ENCODE measurements at regions not wholly inside any gene's neighbourhood (a gene's known extent, or its start where the extent isn't known, plus 50 kb on each side); places are given as distances from the start of the nearest gene placed in this dataset.

- TF ChIP-seq CTCF (IDR thresholded peaks at IDR 0.05; ENCODE audit: extremely low read depth, low read depth, low read length) = no peak
- no peaks in the 10 kb centered on the region for H3K79me2 ChIP-seq (ENCODE audit: insufficient read depth, low read length)
- no peak overlapping the region for H2AFZ ChIP-seq (ENCODE audit: low read length)
- no peaks in the 10 kb centered on the region for H4K20me1 ChIP-seq (ENCODE audit: insufficient read depth, low read length)
- no peaks in the 10 kb centered on the region for H3K27me3 ChIP-seq (ENCODE audit: insufficient read depth, low read length)
- no peak overlapping the region for H3K4me3 ChIP-seq (ENCODE audit: insufficient read depth, low read length)
- no peak for DNase-seq (ENCODE audit: insufficient read length, low spot score, missing footprints)
- H3K27ac ChIP-seq (ENCODE audit: low read depth, low read length) = no peak overlapping the region
- no peaks in the 10 kb centered on the region for H3K4me1 ChIP-seq (ENCODE audit: insufficient read depth, low read length)
- H3K36me3 ChIP-seq (ENCODE audit: insufficient read depth, low read length) = no peaks in the 10 kb centered on the region
- no peak overlapping the region for H3K4me2 ChIP-seq (ENCODE audit: insufficient read depth, low read length)
- no peaks in the 10 kb centered on the region for H3K9me3 ChIP-seq (ENCODE audit: low read depth, low read length)
Observed at GRCh38 chr1:82962658-82963057, 1036.3 kb downstream of the TTLL7 start.

GRCh38 chr1:82950606-82951200 is 1048.2 kb downstream of the TTLL7 start:
- H3K4me2 ChIP-seq (ENCODE audit: insufficient read depth, low read length) = no peak overlapping the region
- no peak for TF ChIP-seq CTCF (IDR thresholded peaks at IDR 0.05; ENCODE audit: extremely low read depth, low read depth, low read length)
- H3K9me3 ChIP-seq (ENCODE audit: low read depth, low read length) = no peaks in the 10 kb centered on the region
- no peak overlapping the region for H2AFZ ChIP-seq (ENCODE audit: low read length)
- H3K79me2 ChIP-seq (ENCODE audit: insufficient read depth, low read length) = no peaks in the 10 kb centered on the region
- H3K4me3 ChIP-seq (ENCODE audit: insufficient read depth, low read length) = no peak overlapping the region
- no peaks in the 10 kb centered on the region for H4K20me1 ChIP-seq (ENCODE audit: insufficient read depth, low read length)
- no peaks in the 10 kb centered on the region for H3K27me3 ChIP-seq (ENCODE audit: insufficient read depth, low read length)
- H3K36me3 ChIP-seq (ENCODE audit: insufficient read depth, low read length) = no peaks in the 10 kb centered on the region
- H3K4me1 ChIP-seq (ENCODE audit: insufficient read depth, low read length) = no peaks in the 10 kb centered on the region
- no peak overlapping the region for H3K27ac ChIP-seq (ENCODE audit: low read depth, low read length)
- no peak for DNase-seq (ENCODE audit: insufficient read length, low spot score, missing footprints)

- no peak for TF ChIP-seq CTCF (IDR thresholded peaks at IDR 0.05; ENCODE audit: extremely low read depth, low read depth, low read length)
- Histone ChIP-seq H3K36me3 (ENCODE audit: insufficient read depth, low read length) (no peaks in the 10 kb centered on the region), H3K27ac (ENCODE audit: low read depth, low read length) (no peak overlapping the region), H3K4me2 (ENCODE audit: insufficient read depth, low read length) (no peak overlapping the region), H3K27me3 (ENCODE audit: insufficient read depth, low read length) (no peaks in the 10 kb centered on the region), H3K79me2 (ENCODE audit: insufficient read depth, low read length) (no peaks in the 10 kb centered on the region), H3K4me3 (ENCODE audit: insufficient read depth, low read length) (no peak overlapping the region), H2AFZ (ENCODE audit: low read length) (no peak overlapping the region), H3K4me1 (ENCODE audit: insufficient read depth, low read length) (no peaks in the 10 kb centered on the region), H4K20me1 (ENCODE audit: insufficient read depth, low read length) (no peaks in the 10 kb centered on the region), H3K9me3 (ENCODE audit: low read depth, low read length) (no peaks in the 10 kb centered on the region)
- no peak for DNase-seq (ENCODE audit: insufficient read length, low spot score, missing footprints)
Observed at GRCh38 chr1:82948386-82948785, 1050.5 kb downstream of the TTLL7 start.

- Histone ChIP-seq H3K27me3 (ENCODE audit: insufficient read depth, low read length) (no peaks in the 10 kb centered on the region), H3K4me3 (ENCODE audit: insufficient read depth, low read length) (no peak overlapping the region), H3K79me2 (ENCODE audit: insufficient read depth, low read length) (no peaks in the 10 kb centered on the region), H3K27ac (ENCODE audit: low read depth, low read length) (no peak overlapping the region), H2AFZ (ENCODE audit: low read length) (no peak overlapping the region), H3K4me1 (ENCODE audit: insufficient read depth, low read length) (no peaks in the 10 kb centered on the region), H3K9me3 (ENCODE audit: low read depth, low read length) (no peaks in the 10 kb centered on the region), H4K20me1 (ENCODE audit: insufficient read depth, low read length) (no peaks in the 10 kb centered on the region), H3K4me2 (ENCODE audit: insufficient read depth, low read length) (no peak overlapping the region), H3K36me3 (ENCODE audit: insufficient read depth, low read length) (no peaks in the 10 kb centered on the region)
- TF ChIP-seq CTCF (IDR thresholded peaks at IDR 0.05; ENCODE audit: extremely low read depth, low read depth, low read length) = no peak
- no peak for DNase-seq (ENCODE audit: insufficient read length, low spot score, missing footprints)
Observed at GRCh38 chr1:82947278-82947677, 1051.7 kb downstream of the TTLL7 start.
